ENCODE measurements at regions not wholly inside any gene's neighbourhood (a gene's known extent, or its start where the extent isn't known, plus 50 kb on each side); places are given as distances from the start of the nearest gene placed in this dataset.

GRCh38 chr1:232899839-232900238 lies 50.6 kb upstream of the NTPCR start:
- TF ChIP-seq CTCF (IDR thresholded peaks at IDR 0.05) (no peak), EP300 (IDR thresholded peaks at IDR 0.05) (no peak), POLR2A (IDR thresholded peaks at IDR 0.05) (no peak)
